Natural killer cell treated with Interleukin-12 subunit alpha and Interleukin-12 subunit beta and Interleukin-15 and Interleukin-18, amount 100 ng/mL, for 72 hours (primary cell): ENCODE measurements at regions not wholly inside any gene's neighbourhood (a gene's known extent, or its start where the extent isn't known, plus 50 kb on each side); places are given as distances from the start of the nearest gene placed in this dataset.

Experiments used
- ATAC-seq, 2 donors: fragments of 150-1000 bp; cut with Tn5 transposase in 1 of 2; sonication (Bioruptor Pico), chemical (Tn5 transposase) in 1 of 2; 2 replicates each; pipeline ENCODE4 v1.10.0; 2021
- DNase-seq: peaks from one replicate; pipeline ENCODE4 v3.0.0; 2022; ENCODE audit warnings: low spot score
- H3K27ac Mint-ChIP-seq, 2 donors: 1 replicate in 1 of 2; 2 replicates in 1 of 2; pipeline ENCODE4 v1.8.0; 2022; ENCODE audit warnings: mixed read lengths in 2 of 2, mild to moderate bottlenecking in 1 of 2, moderate library complexity in 1 of 2
- H3K27me3 Mint-ChIP-seq, 2 donors: 1 replicate in 1 of 2; 2 replicates in 1 of 2; pipeline ENCODE4 v1.8.0; 2022; ENCODE audit warnings: mixed read lengths in 2 of 2
- H3K36me3 Mint-ChIP-seq: one replicate; pipeline ENCODE4 v1.8.0; 2022; ENCODE audit warnings: mixed read lengths
- H3K4me1 Mint-ChIP-seq, 2 donors: 1 replicate in 1 of 2; 2 replicates in 1 of 2; pipeline ENCODE4 v1.8.0; 2022; ENCODE audit warnings: low read depth in 2 of 2, mixed read lengths in 2 of 2, mild to moderate bottlenecking in 1 of 2
- H3K4me3 Mint-ChIP-seq: one replicate; pipeline ENCODE4 v1.8.0; 2022; ENCODE audit warnings: mixed read lengths
- H3K9me3 Mint-ChIP-seq: 2 replicates; pipeline ENCODE4 v1.8.0; 2022; ENCODE audit warnings: mixed read lengths

DNA sequence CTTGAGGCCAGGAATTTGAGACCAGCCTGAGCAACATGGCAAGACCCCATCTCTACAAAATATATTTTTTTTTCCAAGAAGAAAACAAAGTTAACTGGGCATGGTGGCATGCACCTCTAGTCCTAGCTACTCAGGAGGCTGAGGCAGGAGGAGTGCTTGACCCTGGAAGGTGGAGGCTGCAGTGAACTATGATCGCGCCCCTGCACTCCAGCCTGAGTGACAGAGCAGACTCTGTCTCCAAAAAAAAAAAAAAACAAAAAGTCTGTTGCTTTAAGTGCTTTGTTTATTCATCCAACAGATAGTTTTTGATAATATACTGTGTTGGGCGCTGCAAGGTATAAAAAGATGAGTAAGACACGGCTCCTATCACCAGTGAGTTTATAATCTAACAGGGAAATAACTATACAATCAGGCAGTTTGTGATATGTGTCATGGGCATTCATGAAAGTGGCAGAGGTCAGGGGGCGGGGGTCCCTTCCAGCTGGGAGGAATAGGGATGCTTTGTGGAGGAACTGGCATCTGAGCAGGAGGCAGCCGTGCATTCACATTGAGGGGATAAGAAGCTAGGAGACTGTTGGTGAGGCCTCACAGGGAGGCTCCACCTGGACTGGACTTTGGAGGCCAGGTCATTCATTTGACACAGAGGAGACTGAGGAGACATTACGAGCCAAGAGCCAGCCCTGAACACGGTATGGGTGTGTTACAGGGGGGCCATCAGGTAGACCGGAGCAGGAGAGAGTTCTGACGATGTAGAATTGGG, 67.3 kb upstream of the ERRFI1 start:
- peaks cover 10% of the 10 kb centered on the region for H3K36me3 Mint-ChIP-seq
- H3K9me3 Mint-ChIP-seq: no peaks in the 10 kb centered on the region
- H3K4me3 Mint-ChIP-seq: no peak overlapping the region
- no peak for DNase-seq
- peaks cover 2 to 43% of the 10 kb centered on the region in 2 donors for H3K4me1 Mint-ChIP-seq
- H3K27me3 Mint-ChIP-seq: peaks cover 24 to 25% of the 10 kb centered on the region in 2 donors
- ATAC-seq: no peak
- no peak overlapping the region for H3K27ac Mint-ChIP-seq

DNA sequence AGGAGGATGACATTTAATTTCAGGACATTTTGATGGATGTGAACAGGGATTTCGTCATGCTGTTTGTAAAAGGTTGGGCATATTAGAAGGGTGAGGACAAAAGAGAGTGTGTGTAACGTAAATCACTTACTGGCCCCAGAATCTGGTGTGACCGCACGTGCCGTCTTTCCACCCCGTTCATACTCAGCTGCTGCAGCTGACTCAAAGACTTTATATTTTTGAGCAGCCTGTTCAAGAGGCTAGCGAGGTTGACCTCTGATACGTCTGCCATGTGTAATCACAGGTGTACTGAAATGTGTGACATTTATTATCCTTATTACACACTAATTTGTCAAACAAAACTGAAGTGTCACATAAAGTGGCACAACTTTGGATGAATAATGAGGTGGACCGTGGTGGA, 66.5 kb upstream of the ERRFI1 start:
- DNase-seq (no peak), ATAC-seq (no peak)
- peaks cover 10% of the 10 kb centered on the region for H3K36me3 Mint-ChIP-seq
- H3K4me3 Mint-ChIP-seq: no peak overlapping the region
- H3K4me1 Mint-ChIP-seq: peaks cover 2 to 39% of the 10 kb centered on the region in 2 donors
- H3K9me3 Mint-ChIP-seq: no peaks in the 10 kb centered on the region
- H3K27me3 Mint-ChIP-seq: peaks cover 24 to 25% of the 10 kb centered on the region in 2 donors
- no peak overlapping the region for H3K27ac Mint-ChIP-seq

DNA sequence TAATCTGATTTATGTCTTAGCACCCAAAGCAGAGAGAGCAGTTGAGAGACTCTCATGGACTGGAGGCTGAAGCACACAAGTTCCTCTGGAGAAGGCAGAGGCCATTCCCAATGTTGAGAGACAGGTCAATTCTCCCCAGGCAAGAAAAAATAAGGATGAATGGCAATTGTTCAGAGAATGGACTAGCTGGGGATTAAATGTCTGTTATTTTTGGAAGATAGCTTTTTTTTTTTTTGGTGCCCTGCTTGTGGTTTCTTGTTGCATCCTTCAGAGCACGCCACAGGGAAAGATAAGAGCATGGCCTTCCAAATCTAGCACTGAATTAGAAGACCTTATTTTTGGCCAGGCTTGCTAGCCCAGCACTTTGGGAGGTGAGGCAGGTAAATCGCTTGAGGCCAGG, 65.6 kb upstream of the ERRFI1 start:
- no peak overlapping the region for H3K27ac Mint-ChIP-seq
- H3K27me3 Mint-ChIP-seq: peaks cover 24 to 27% of the 10 kb centered on the region in 2 donors
- no peaks in the 10 kb centered on the region for H3K9me3 Mint-ChIP-seq
- no peak overlapping the region for H3K4me3 Mint-ChIP-seq
- peaks cover 2 to 30% of the 10 kb centered on the region in 2 donors for H3K4me1 Mint-ChIP-seq
- ATAC-seq (no peak), DNase-seq (no peak)
- H3K36me3 Mint-ChIP-seq: peaks cover 10% of the 10 kb centered on the region

DNA sequence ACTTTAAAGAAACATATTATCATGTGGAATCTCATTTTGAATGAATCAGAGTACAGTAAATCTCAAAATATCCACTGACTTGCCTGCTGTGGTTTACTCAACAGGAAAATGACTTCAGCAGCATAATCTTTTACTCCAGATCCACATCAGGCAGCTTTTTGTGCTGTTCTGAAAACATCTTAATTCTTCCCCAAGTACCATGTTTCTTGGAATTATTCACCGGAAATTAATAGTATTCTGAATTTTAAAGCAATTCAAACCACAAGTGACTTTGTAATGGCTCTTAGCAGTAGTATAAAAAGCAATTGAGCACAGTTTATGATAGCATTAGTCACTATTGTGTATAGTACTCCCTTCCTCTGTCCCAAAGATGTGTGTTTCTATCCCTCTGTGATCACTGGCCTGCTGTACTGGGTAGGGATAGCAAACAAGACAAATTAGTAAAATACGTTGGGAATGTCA, 64.2 kb upstream of the ERRFI1 start:
- peaks cover 2 to 23% of the 10 kb centered on the region in 2 donors for H3K4me1 Mint-ChIP-seq
- H3K9me3 Mint-ChIP-seq: no peaks in the 10 kb centered on the region
- DNase-seq (no peak), ATAC-seq (no peak)
- peaks cover 5% of the 10 kb centered on the region for H3K36me3 Mint-ChIP-seq
- H3K27me3 Mint-ChIP-seq: peaks cover 24% of the 10 kb centered on the region in 2 donors
- no peak overlapping the region for H3K27ac Mint-ChIP-seq
- H3K4me3 Mint-ChIP-seq: no peak overlapping the region

DNA sequence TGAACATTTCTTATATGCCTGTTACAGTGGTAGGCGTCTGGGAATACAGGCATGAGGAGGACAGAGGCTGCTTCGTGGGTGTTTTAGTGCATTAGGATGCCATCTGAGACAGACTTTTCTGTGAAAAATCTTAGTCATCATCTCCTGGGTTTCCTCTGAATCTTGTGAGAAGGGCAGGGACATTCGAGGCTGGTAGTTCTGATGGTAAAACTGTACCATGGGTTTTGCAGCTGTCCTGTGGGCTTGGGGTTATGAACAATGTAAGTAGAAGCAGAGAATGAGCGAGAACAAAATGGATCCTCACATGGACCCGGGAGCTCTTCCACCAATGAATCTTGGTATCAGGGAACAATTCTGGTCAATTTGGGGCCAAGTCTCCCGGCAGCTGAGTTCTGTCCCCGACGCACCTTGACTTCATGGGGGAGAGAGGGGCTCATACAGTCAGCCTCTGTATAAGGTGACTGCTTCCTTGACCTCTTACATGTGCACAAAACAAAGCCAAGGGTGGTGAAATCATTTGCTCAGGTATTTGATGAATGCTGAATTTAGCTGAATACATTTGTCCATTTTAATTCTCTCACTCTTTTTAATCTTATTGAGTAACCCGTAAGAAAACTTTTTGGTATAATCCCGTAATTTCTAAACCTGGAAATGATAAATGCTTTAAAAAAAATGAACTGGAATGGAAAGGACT, 63.6 kb upstream of the ERRFI1 start:
- ATAC-seq (no peak), DNase-seq (no peak)
- H3K36me3 Mint-ChIP-seq: peaks cover 2% of the 10 kb centered on the region
- H3K4me3 Mint-ChIP-seq: no peak overlapping the region
- H3K9me3 Mint-ChIP-seq: no peaks in the 10 kb centered on the region
- peaks cover under 1 to 19% of the 10 kb centered on the region in 2 donors for H3K4me1 Mint-ChIP-seq
- no peak overlapping the region for H3K27ac Mint-ChIP-seq
- peaks cover 19 to 27% of the 10 kb centered on the region in 2 donors for H3K27me3 Mint-ChIP-seq

DNA sequence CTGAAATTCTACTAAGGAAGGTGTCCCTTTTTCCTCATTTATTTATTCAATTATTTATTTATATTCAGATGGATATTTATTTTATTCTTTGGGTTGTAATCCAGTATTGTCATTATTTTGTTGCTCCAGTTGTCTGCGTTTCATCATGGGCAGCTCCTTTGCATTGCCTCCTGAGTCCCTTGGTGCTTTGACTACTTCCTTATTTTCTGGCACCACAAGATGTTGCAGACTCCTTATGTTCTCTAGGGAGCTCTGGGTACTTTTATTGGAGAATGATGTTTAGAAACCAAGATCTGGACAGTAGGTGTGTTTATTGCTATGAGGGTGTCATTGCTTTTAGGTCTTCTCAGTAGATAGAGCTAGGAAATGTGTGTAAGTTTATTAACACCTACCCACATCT, 59.9 kb upstream of the ERRFI1 start:
- H3K4me3 Mint-ChIP-seq: no peak overlapping the region
- H3K27me3 Mint-ChIP-seq: peaks cover 8 to 17% of the 10 kb centered on the region in 2 donors
- peaks cover 0 to 11% of the 10 kb centered on the region in 2 donors for H3K4me1 Mint-ChIP-seq
- H3K36me3 Mint-ChIP-seq: no peaks in the 10 kb centered on the region
- H3K9me3 Mint-ChIP-seq: no peaks in the 10 kb centered on the region
- H3K27ac Mint-ChIP-seq: no peak overlapping the region
- DNase-seq (no peak), ATAC-seq (no peak)

DNA sequence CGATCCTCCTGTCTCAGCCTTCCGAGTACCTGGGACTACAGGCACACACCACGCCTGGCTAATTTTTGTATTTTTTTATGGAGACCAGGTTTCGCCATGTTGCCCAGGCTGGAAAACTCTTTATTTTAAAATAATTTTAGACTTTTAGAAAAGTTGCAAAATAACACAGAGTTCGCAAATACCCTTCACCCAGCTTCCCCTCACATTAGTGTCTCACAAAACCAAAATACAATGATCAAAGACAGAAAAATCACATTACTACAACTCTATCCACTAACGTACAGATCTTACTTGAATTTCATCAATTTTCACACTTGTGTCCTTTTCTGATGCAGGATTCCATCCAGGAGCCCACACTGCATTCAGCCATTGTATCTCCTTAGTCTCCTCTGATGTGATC, 58.8 kb upstream of the ERRFI1 start:
- peaks cover 0 to 19% of the 10 kb centered on the region in 2 donors for H3K27me3 Mint-ChIP-seq
- peaks cover 0 to 5% of the 10 kb centered on the region in 2 donors for H3K4me1 Mint-ChIP-seq
- no peaks in the 10 kb centered on the region for H3K9me3 Mint-ChIP-seq
- H3K36me3 Mint-ChIP-seq: no peaks in the 10 kb centered on the region
- no peak overlapping the region for H3K4me3 Mint-ChIP-seq
- ATAC-seq (no peak), DNase-seq (no peak)
- no peak overlapping the region for H3K27ac Mint-ChIP-seq

DNA sequence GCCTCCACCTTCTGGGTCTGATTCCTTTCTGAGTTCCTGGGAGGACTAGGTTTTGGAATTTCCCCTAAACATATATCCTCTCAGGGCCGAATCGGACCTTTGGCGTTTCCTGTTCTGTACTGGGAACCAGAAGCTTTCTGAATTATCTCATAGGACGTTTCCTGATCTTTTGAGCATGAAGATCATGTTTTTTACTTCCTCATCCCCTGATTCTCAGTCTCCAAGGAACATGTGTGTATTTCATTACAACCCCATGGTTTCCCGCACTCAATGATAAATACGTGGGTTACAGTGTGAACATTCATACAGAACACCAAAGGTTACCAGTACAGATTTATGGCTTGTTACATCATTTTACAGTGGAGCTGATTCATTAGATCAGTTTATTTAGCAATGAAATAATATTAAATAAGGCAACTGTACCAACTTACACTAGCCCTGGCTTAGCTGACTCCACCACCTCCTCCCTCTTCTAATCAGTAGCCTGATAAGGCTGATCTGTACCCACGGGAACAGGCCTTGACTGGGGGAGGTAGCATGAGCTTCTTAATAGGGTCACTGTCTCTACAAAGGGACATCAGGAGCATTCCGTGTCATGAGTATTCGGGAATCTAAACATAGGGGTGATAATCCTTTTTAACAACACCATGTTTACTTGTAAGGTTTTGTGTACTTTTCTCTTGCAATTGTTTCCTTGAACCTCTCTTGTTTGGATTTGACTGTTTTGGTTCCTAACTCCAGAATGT, 57.8 kb upstream of the ERRFI1 start:
- DNase-seq (no peak), ATAC-seq (no peak)
- Mint-ChIP-seq H3K27ac (no peak overlapping the region), H3K4me3 (no peak overlapping the region), H3K27me3 (peaks cover 0 to 19% of the 10 kb centered on the region in 2 donors), H3K9me3 (no peaks in the 10 kb centered on the region), H3K36me3 (no peaks in the 10 kb centered on the region), H3K4me1 (no peaks in the 10 kb centered on the region)

DNA sequence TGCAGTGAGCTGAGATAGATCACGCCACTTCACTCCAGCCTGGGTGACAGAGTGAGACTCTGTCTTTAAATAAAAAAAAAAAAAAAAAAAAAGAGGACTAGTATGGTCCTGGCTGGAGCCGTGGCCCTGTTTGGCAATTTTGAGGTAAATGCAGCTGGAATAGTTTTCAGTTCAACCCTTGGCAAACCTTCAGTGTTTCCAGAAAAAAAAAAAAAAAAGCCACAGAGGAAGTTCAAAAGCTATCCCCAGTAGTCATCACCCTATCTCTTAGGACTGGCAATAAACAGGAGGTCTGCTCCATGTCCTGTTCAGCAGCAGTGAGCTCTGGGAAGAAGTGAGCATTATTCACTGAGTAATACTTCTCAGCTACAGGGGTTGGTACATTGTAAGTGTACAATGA, 56.8 kb upstream of the ERRFI1 start:
- Mint-ChIP-seq H3K36me3 (no peaks in the 10 kb centered on the region), H3K9me3 (no peaks in the 10 kb centered on the region), H3K27ac (no peak overlapping the region), H3K4me1 (no peaks in the 10 kb centered on the region), H3K27me3 (peaks cover 0 to 22% of the 10 kb centered on the region in 2 donors), H3K4me3 (no peak overlapping the region)
- no peak for ATAC-seq
- no peak for DNase-seq

DNA sequence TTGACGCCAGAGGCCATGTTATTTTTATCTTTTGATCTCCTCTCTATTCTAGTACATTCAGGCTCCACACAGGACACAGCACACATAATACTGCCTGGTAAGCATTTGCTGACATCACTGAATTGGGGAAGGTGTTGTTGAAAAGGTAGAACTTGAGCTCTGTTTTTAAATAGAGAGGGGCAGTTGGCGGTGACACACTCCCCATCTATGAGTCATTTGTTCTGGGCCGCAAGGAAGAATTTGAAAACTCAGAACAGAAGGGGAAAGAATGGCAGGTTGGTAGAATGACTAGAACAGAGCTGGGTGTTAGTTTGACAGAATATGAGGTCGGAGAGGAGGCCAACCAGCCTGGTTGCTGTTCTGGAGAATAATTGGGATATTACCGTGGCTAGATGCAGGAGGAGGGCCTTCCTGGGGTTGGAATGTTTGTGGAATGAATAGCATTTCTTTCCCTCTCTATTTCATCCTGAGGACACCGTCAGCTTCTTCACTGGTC, 52.1 kb upstream of the ERRFI1 start:
- Mint-ChIP-seq H3K36me3 (no peaks in the 10 kb centered on the region), H3K4me3 (no peak overlapping the region), H3K27ac (no peak overlapping the region), H3K9me3 (no peaks in the 10 kb centered on the region), H3K4me1 (no peaks in the 10 kb centered on the region), H3K27me3 (peaks cover 0 to 20% of the 10 kb centered on the region in 2 donors)
- ATAC-seq: no peak
- DNase-seq: no peak

DNA sequence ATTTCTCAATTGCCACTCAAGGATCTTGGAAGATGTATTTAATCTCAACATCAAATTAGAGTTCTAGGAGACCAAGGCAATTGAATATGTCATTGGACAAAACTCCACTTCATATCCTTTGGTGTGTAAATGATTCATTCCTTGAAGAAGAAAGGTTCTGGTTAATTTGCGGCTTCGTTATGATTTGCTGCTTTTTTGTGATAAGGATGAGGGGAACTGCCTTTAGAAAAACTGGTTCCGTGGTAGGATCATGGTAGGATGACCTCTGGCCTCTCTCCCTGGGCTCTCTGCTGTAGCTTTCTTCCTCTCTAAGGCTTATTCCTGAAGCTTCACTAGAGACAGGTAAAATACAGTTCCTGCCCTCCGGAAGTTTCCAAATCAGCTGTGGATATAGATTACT, 51.5 kb upstream of the ERRFI1 start:
- DNase-seq (no peak), ATAC-seq (no peak)
- no peak overlapping the region for H3K27ac Mint-ChIP-seq
- H3K36me3 Mint-ChIP-seq: no peaks in the 10 kb centered on the region
- H3K9me3 Mint-ChIP-seq: no peaks in the 10 kb centered on the region
- peaks cover 0 to 20% of the 10 kb centered on the region in 2 donors for H3K27me3 Mint-ChIP-seq
- H3K4me3 Mint-ChIP-seq: no peak overlapping the region
- H3K4me1 Mint-ChIP-seq: no peaks in the 10 kb centered on the region

DNA sequence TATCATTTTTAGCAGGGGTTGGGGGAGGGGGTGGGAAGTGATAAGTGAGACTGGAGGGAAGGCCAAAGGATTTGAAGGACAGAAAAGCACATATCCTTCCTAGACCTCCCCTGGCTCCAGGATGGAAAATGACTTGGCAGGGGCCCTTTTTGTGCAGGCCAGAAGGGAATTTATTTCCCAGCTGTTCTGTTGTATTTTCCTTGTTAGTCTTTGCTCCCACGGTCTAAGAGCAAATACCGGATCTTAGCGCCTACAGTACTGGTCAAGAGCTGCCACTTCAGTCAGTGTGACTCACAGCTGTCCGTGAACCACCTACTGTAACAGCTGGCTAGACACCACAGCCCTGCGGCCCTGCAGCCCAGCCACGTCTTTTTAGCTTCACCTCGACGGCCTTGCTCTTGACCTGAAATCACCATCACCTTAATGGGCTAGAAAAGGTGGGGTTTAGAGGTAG, 51.0 kb upstream of the ERRFI1 start:
- Mint-ChIP-seq H3K9me3 (no peaks in the 10 kb centered on the region), H3K27me3 (peaks cover 0 to 23% of the 10 kb centered on the region in 2 donors), H3K36me3 (no peaks in the 10 kb centered on the region), H3K4me3 (no peak overlapping the region), H3K4me1 (no peaks in the 10 kb centered on the region), H3K27ac (no peak overlapping the region)
- DNase-seq (no peak), ATAC-seq (no peak)

DNA sequence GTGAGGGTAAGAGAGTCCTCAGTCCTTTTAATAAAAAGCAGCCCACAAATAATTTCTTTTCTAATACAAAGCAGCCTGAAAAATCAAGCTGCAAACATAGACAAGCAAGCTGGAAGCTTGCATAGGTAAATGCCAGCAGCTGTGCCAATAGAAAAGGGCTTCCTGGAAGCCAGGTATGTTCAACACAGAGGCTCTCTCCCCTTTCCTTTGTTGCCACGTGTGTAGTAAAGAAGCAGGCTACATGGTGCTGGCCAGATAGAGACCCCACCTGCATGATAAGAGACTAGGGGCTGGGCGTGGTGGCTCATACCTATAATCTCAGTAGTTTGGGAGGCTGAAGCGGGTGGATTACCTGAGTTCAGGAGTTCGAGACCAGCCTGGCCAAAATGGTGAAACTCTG, 50.1 kb upstream of the ERRFI1 start:
- DNase-seq: no peak
- Mint-ChIP-seq H3K9me3 (no peaks in the 10 kb centered on the region), H3K4me1 (no peaks in the 10 kb centered on the region), H3K36me3 (no peaks in the 10 kb centered on the region), H3K27ac (no peak overlapping the region), H3K4me3 (no peak overlapping the region), H3K27me3 (peaks cover 0 to 23% of the 10 kb centered on the region in 2 donors)
- no peak for ATAC-seq
